Kidney (tissue), 13 donors: ENCODE measurements at regions not wholly inside any gene's neighbourhood (a gene's known extent, or its start where the extent isn't known, plus 50 kb on each side); places are given as distances from the start of the nearest gene placed in this dataset.
A peak's percentile ranks its signal among the peaks of the same experiment; 100 is the strongest.

Experiments used
- DNase-seq, 5 donors: peaks; one replicate each; pipeline ENCODE4 v3.0.0-alpha.2; 2013 to 2020
- FAIRE-seq: peaks from 2 replicates; lab custom pipeline; 2012; peaks lifted over from hg19 to GRCh38; lab: Jason Lieb, UNC
- H3K27ac ChIP-seq, 2 donors: one replicate each; pipeline ENCODE4 v1.7.0; 2013; ENCODE audit warnings: low read depth in 2 of 2, low read length in 2 of 2, inconsistent platforms in 1 of 2
- H3K27me3 ChIP-seq: one replicate; pipeline ENCODE4 v1.7.1; 2013; ENCODE audit warnings: low read length, inconsistent platforms; ENCODE audit not compliant: control insufficient read depth, insufficient read depth
- H3K36me3 ChIP-seq, 3 donors: one replicate each; pipeline versions ENCODE4 v1.7.0 to v1.7.1; 2013; ENCODE audit warnings: low read length in 3 of 3, control low read depth in 1 of 3, inconsistent platforms in 1 of 3; ENCODE audit not compliant: insufficient read depth in 3 of 3, control insufficient read depth in 2 of 3
- H3K4me1 ChIP-seq, 3 donors: one replicate each; pipeline versions ENCODE4 v1.7.0 to v1.7.1; 2013; ENCODE audit warnings: low read length in 3 of 3, inconsistent platforms in 1 of 3, low read depth in 1 of 3; ENCODE audit not compliant: control insufficient read depth in 2 of 3, insufficient read depth in 2 of 3
- H3K4me3 ChIP-seq, 3 donors: one replicate each; pipeline versions ENCODE4 v1.7.0 to v1.8.1; 2013; ENCODE audit warnings: low read length in 3 of 3, control low read depth in 1 of 3, inconsistent platforms in 1 of 3
- H3K9ac ChIP-seq, 3 donors: one replicate each; pipeline versions ENCODE4 v1.7.0 to v1.7.1; 2013; ENCODE audit warnings: low read length in 3 of 3, control low read depth in 1 of 3, inconsistent platforms in 1 of 3
- H3K9me3 ChIP-seq, 3 donors: one replicate each; pipeline versions ENCODE4 v1.7.0 to v1.7.1; 2013; ENCODE audit warnings: low read length in 3 of 3, control low read depth in 1 of 3, inconsistent platforms in 1 of 3; ENCODE audit not compliant: control insufficient read depth in 2 of 3, insufficient read depth in 1 of 3
- CTCF ChIP-seq: IDR thresholded peaks from 3 replicates; pipeline ENCODE4 v1.5.1; 2012; ENCODE audit warnings: mild to moderate bottlenecking, moderate library complexity, borderline replicate concordance; ENCODE audit not compliant: insufficient read depth; ENCODE audit errors: extremely low read depth
- intact Hi-C: fragments of 100-400 bp; cut with DNase I; formaldehyde crosslinking; loops from one replicate; pipeline ENCODE4 v1.11.1; 2022
- donor health status: control.
- donor health status: control.
- donor health status: control.
- donor health status: control.
- donor health status: control.
- donor health status: DM: yes; HTN: yes; CAD: no.
- donor health status: Normal renal cell carcinoma (clear cell type).

- no peak for TF ChIP-seq CTCF
- FAIRE-seq: no peak
- H3K4me3 ChIP-seq: no peak overlapping the region
- no peaks in the 10 kb centered on the region for H3K27me3 ChIP-seq
- H3K9me3 ChIP-seq: no peaks in the 10 kb centered on the region
- H3K9ac ChIP-seq: no peak overlapping the region
- H3K27ac ChIP-seq: no peak overlapping the region
- no peaks in the 10 kb centered on the region for H3K36me3 ChIP-seq
- intact Hi-C loops: no loop called here
- no peak for DNase-seq
- no peaks in the 10 kb centered on the region for H3K4me1 ChIP-seq
Observed at GRCh38 chr7:21191321-21192073, 236.4 kb upstream of the SP4 start.

- no peak for FAIRE-seq
Observed at GRCh38 chr7:21192657-21193056, 235.2 kb upstream of the SP4 start.

GRCh38 chr7:21193895-21194294 lies 234.0 kb upstream of the SP4 start:
- Histone ChIP-seq H3K9me3 (no peaks in the 10 kb centered on the region), H3K27me3 (no peaks in the 10 kb centered on the region), H3K4me1 (no peaks in the 10 kb centered on the region), H3K27ac (no peak overlapping the region), H3K4me3 (no peak overlapping the region), H3K9ac (no peak overlapping the region), H3K36me3 (no peaks in the 10 kb centered on the region)
- no peak for FAIRE-seq
- DNase-seq: no peak
- intact Hi-C loops: no loop called here
- no peak for TF ChIP-seq CTCF

More at GRCh38 chr7:21192657-21193056, 235.2 kb upstream of the SP4 start:
- H3K27me3 ChIP-seq: no peaks in the 10 kb centered on the region
- intact Hi-C loops: no loop called here
- H3K9me3 ChIP-seq: no peaks in the 10 kb centered on the region
- TF ChIP-seq CTCF: no peak
- H3K9ac ChIP-seq: no peak overlapping the region
- H3K27ac ChIP-seq: no peak overlapping the region
- H3K4me3 ChIP-seq: no peak overlapping the region
- H3K36me3 ChIP-seq: no peaks in the 10 kb centered on the region
- H3K4me1 ChIP-seq: no peaks in the 10 kb centered on the region
- DNase-seq: peak in 1 of 5 donors; percentile 8
